Activated naive CD4-positive, alpha-beta T cell treated with anti-CD3 and anti-CD28 coated beads, Interleukin-2, amount 10 ng/mL, durations not matched to agents 7 days and 5 days (primary cell): ENCODE measurements at regions not wholly inside any gene's neighbourhood (a gene's known extent, or its start where the extent isn't known, plus 50 kb on each side); places are given as distances from the start of the nearest gene placed in this dataset.

Source experiments
- CTCF ChIA-PET: fragments of 350-600 bp; sonication (Branson Sonifier 250); formaldehyde crosslinking; loops from one replicate; lab custom pipeline; 2021; ENCODE audit warnings: antibody characterized with exemption; lab: Charles Lee
- DNase-seq: peaks from one replicate; pipeline ENCODE4 v3.0.0-alpha.2; 2020
- H3K27ac Mint-ChIP-seq: one replicate; pipeline ENCODE4 v1.8.0; 2021; ENCODE audit warnings: mild to moderate bottlenecking, moderate library complexity, mixed read lengths
- H3K27me3 Mint-ChIP-seq: one replicate; pipeline ENCODE4 v1.8.0; 2021; ENCODE audit warnings: mild to moderate bottlenecking, mixed read lengths
- H3K36me3 Mint-ChIP-seq: one replicate; pipeline ENCODE4 v1.8.0; 2021; ENCODE audit warnings: mixed read lengths
- H3K4me1 Mint-ChIP-seq: one replicate; pipeline ENCODE4 v1.8.0; 2021; ENCODE audit warnings: mixed read lengths
- H3K4me3 Mint-ChIP-seq: one replicate; pipeline ENCODE4 v1.8.0; 2021; ENCODE audit warnings: mild to moderate bottlenecking, moderate library complexity, mixed read lengths
- H3K9me3 Mint-ChIP-seq: one replicate; pipeline ENCODE4 v1.8.0; 2021; ENCODE audit warnings: mixed read lengths

GRCh38 chr5:44252545-44252944 lies 136.7 kb downstream of the FGF10 start:
- CTCF ChIA-PET: no interaction called here
- no peak for DNase-seq
- Mint-ChIP-seq H3K4me3 (no peak overlapping the region), H3K27me3 (no peaks in the 10 kb centered on the region), H3K4me1 (no peaks in the 10 kb centered on the region), H3K36me3 (no peaks in the 10 kb centered on the region), H3K9me3 (peaks cover 1% of the 10 kb centered on the region), H3K27ac (no peak overlapping the region)

GRCh38 chr5:44246986-44247385 lies 142.2 kb downstream of the FGF10 start:
- Mint-ChIP-seq H3K27me3 (no peaks in the 10 kb centered on the region), H3K9me3 (peaks cover 3% of the 10 kb centered on the region), H3K4me3 (no peak overlapping the region), H3K27ac (no peak overlapping the region), H3K4me1 (no peaks in the 10 kb centered on the region), H3K36me3 (no peaks in the 10 kb centered on the region)
- CTCF ChIA-PET: no interaction called here
- DNase-seq: no peak

GRCh38 chr5:44245935-44246334 lies 143.3 kb downstream of the FGF10 start:
- Mint-ChIP-seq H3K9me3 (peaks cover 3% of the 10 kb centered on the region), H3K27ac (no peak overlapping the region), H3K27me3 (no peaks in the 10 kb centered on the region), H3K36me3 (no peaks in the 10 kb centered on the region), H3K4me1 (no peaks in the 10 kb centered on the region), H3K4me3 (no peak overlapping the region)
- no peak for DNase-seq
- CTCF ChIA-PET: no interaction called here

DNA sequence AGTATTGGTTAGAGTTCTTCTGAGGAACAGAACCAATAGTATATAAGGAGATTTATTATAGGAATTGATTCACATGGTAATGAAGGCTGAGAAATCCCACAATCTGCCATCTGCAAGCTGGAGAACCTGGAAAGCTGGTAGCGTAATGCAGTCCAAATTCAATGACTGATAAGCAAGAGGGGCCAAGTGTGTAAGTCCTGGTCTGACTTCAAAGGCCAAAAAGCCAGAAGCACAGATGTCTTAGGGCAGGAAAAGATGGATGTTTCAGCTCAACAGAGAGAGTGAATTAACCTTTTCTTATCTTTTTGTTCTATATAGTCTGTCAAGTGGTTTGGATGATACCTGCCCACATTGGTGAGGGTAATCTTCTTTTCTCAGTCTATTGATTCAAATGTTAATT lies 146.4 kb downstream of the FGF10 start:
- no peak overlapping the region for H3K27ac Mint-ChIP-seq
- H3K9me3 Mint-ChIP-seq: peaks cover 6% of the 10 kb centered on the region
- H3K27me3 Mint-ChIP-seq: no peaks in the 10 kb centered on the region
- DNase-seq: no peak
- H3K4me1 Mint-ChIP-seq: no peaks in the 10 kb centered on the region
- CTCF ChIA-PET: no interaction called here
- no peak overlapping the region for H3K4me3 Mint-ChIP-seq
- H3K36me3 Mint-ChIP-seq: no peaks in the 10 kb centered on the region

DNA sequence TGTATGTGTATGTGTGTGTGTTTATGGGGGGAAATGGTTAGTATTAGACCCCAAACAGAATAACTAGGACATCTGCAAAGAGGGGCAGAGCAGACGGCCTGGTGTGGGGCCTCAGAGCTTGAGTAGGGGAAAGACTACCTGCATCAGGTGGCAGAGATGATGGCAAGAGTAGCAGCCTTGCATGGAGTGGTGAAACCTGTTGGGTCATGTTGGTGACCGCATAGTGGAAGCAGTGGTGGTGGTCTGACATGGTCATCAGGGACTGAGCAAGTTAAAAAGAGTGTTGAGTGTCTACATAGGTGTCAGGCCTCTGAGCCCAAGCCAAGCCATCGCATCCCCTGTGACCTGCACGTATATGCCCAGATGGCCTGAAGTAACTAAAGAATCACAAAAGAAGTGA lies 153.2 kb downstream of the FGF10 start:
- H3K9me3 Mint-ChIP-seq: peaks cover 2% of the 10 kb centered on the region
- no peaks in the 10 kb centered on the region for H3K27me3 Mint-ChIP-seq
- H3K36me3 Mint-ChIP-seq: no peaks in the 10 kb centered on the region
- H3K4me1 Mint-ChIP-seq: no peaks in the 10 kb centered on the region
- H3K27ac Mint-ChIP-seq: no peak overlapping the region
- H3K4me3 Mint-ChIP-seq: no peak overlapping the region
- CTCF ChIA-PET: no interaction called here
- no peak for DNase-seq

- Mint-ChIP-seq H3K4me3 (no peak overlapping the region), H3K36me3 (no peaks in the 10 kb centered on the region), H3K27me3 (no peaks in the 10 kb centered on the region), H3K9me3 (peaks cover 2% of the 10 kb centered on the region), H3K4me1 (no peaks in the 10 kb centered on the region), H3K27ac (no peak overlapping the region)
- CTCF ChIA-PET: no interaction called here
- DNase-seq: no peak
Measured at GRCh38 chr5:44233691-44234090, 155.5 kb downstream of the FGF10 start.

- H3K27ac Mint-ChIP-seq: no peak overlapping the region
- H3K4me1 Mint-ChIP-seq: no peaks in the 10 kb centered on the region
- H3K9me3 Mint-ChIP-seq: peaks cover 14% of the 10 kb centered on the region
- H3K27me3 Mint-ChIP-seq: no peaks in the 10 kb centered on the region
- no peaks in the 10 kb centered on the region for H3K36me3 Mint-ChIP-seq
- CTCF ChIA-PET: no interaction called here
- no peak for DNase-seq
- no peak overlapping the region for H3K4me3 Mint-ChIP-seq
Measured at GRCh38 chr5:44225231-44226160, 163.7 kb downstream of the FGF10 start.

GRCh38 chr5:44199408-44199807 lies 189.8 kb downstream of the FGF10 start:
- H3K27me3 Mint-ChIP-seq: no peaks in the 10 kb centered on the region
- CTCF ChIA-PET: no interaction called here
- peaks cover 24% of the 10 kb centered on the region for H3K9me3 Mint-ChIP-seq
- no peak for DNase-seq
- no peaks in the 10 kb centered on the region for H3K4me1 Mint-ChIP-seq
- no peak overlapping the region for H3K27ac Mint-ChIP-seq
- H3K4me3 Mint-ChIP-seq: no peak overlapping the region
- H3K36me3 Mint-ChIP-seq: no peaks in the 10 kb centered on the region

DNA sequence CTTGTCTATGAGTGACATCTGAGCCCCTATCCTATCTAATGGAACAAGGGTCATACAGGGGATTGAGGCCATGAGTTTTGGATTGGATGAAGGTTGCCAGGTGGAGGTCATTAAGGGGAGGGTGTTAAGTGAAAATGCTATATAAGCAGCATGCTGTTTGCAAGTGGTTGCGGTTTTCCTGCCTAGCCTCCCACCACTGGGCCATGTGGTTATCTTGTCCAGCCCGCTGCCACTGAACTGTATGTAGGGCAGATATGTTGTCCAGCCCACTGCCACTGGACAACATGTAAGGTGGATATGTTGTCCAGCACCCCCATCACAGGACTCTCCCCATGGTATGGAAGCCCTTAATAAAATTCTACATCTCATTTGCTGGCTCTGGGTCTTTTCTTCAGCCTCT lies 200.0 kb downstream of the FGF10 start:
- no peak overlapping the region for H3K27ac Mint-ChIP-seq

DNA sequence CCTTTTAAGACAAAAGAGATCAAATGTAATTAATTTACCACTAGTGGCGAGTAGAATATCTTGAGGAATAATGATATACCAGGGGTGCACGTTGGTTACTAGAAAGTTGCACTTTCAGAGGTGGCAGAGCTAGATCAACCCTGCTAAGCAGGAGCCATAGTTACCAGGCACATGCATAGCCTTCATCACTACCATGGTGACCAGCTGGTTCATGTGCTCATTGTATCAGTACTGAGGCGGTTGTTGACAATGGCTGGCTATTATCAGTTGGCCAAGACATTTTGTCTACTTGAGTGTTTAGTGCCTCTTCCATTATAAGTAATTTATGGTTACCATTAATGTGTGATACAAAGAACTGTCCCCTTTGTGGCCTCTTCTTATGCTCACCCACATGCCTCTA lies 201.2 kb downstream of the FGF10 start:
- Mint-ChIP-seq H3K36me3 (no peaks in the 10 kb centered on the region), H3K9me3 (peaks cover 19% of the 10 kb centered on the region), H3K4me1 (no peaks in the 10 kb centered on the region), H3K27me3 (no peaks in the 10 kb centered on the region), H3K27ac (no peak overlapping the region), H3K4me3 (no peak overlapping the region)
- DNase-seq: no peak
- CTCF ChIA-PET: no interaction called here

More for the DNA sequence above, 200.0 kb downstream of the FGF10 start:
- Mint-ChIP-seq H3K4me3 (no peak overlapping the region), H3K36me3 (no peaks in the 10 kb centered on the region), H3K4me1 (no peaks in the 10 kb centered on the region), H3K9me3 (peaks cover 14% of the 10 kb centered on the region), H3K27me3 (no peaks in the 10 kb centered on the region)
- DNase-seq: no peak
- CTCF ChIA-PET: interaction anchor here (0.9 kb wide), 1 partner anchor 14 kb away, joined by 4 read pairs; no protein-coding TSS in a partner anchor

- CTCF ChIA-PET: no interaction called here
- Mint-ChIP-seq H3K9me3 (peaks cover 19% of the 10 kb centered on the region), H3K27ac (no peak overlapping the region), H3K36me3 (no peaks in the 10 kb centered on the region), H3K4me3 (no peak overlapping the region), H3K27me3 (no peaks in the 10 kb centered on the region), H3K4me1 (no peaks in the 10 kb centered on the region)
- no peak for DNase-seq
Measured at GRCh38 chr5:44183753-44184152, 205.5 kb downstream of the FGF10 start.

DNA sequence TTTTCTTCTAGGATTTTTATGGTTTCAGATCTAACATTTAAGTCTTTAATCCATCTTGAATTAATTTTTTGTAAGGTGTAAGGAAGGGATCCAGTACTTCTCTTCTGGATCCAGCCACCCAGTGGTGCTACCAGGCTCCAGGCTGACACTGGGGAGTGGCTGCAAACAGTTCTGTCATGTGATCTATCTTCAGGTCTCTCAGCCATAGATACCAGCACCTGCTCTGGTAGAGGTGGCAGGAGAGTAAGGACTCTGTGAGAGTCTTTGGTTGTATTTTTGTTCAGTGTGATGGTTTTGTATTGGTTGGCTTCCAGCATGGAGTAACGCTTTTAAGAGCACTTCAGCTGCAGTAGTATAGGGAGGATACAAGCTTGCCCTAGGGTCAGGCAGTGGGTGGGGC lies 205.9 kb downstream of the FGF10 start:
- Mint-ChIP-seq H3K4me3 (no peak overlapping the region), H3K36me3 (no peaks in the 10 kb centered on the region), H3K27ac (no peak overlapping the region), H3K9me3 (peaks cover 19% of the 10 kb centered on the region), H3K4me1 (no peaks in the 10 kb centered on the region), H3K27me3 (no peaks in the 10 kb centered on the region)
- no peak for DNase-seq
- CTCF ChIA-PET: no interaction called here

DNA sequence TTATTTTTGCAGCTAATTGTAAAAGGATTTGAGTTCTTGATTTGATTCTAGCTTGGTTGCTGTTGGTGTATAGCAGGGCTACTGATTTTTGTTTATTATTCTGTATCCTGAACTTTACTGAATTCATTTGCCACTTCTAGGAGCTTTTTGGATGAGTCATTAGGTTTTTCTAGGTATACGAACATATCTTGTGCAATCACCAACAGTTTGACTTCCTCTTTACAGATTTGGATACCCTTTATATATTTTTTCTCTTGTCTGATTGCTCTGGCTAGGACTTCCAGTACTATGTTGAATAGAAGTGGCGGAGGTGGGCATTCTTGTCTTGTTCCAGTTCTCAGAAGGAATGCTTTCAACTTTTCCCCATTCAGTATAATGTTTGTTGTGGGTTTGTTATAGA lies 210.8 kb downstream of the FGF10 start:
- Mint-ChIP-seq H3K27ac (no peak overlapping the region), H3K27me3 (no peaks in the 10 kb centered on the region)
- CTCF ChIA-PET: no interaction called here

DNA sequence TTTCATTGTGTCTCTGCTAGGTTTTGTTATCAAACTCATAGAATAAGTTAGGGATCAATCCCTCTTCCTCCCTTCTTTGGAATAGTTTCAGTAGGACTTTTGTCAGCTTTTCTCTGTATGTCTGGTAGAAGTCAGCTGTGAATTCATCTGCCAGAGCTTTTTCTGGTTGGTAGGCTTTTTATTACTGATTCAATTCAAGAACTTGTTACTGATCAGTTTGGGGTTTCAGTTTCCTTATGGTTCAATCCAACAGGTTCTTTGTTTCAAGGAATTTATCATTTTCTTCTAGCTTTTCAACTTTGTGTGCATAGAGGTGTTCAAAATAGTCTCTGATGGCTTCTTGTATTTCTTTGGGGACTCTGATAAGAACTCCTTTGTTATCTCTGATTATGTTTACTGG lies 221.7 kb downstream of the FGF10 start:
- Mint-ChIP-seq H3K36me3 (no peaks in the 10 kb centered on the region), H3K27me3 (no peaks in the 10 kb centered on the region), H3K4me3 (no peak overlapping the region), H3K4me1 (no peaks in the 10 kb centered on the region), H3K27ac (no peak overlapping the region), H3K9me3 (peaks cover 18% of the 10 kb centered on the region)
- CTCF ChIA-PET: no interaction called here
- DNase-seq: no peak

More for the DNA sequence above, 210.8 kb downstream of the FGF10 start:
- peaks cover 23% of the 10 kb centered on the region for H3K9me3 Mint-ChIP-seq
- no peaks in the 10 kb centered on the region for H3K4me1 Mint-ChIP-seq
- DNase-seq: no peak
- H3K36me3 Mint-ChIP-seq: no peaks in the 10 kb centered on the region
- no peak overlapping the region for H3K4me3 Mint-ChIP-seq

GRCh38 chr5:44160369-44160768 lies 228.9 kb downstream of the FGF10 start:
- Mint-ChIP-seq H3K4me1 (no peaks in the 10 kb centered on the region), H3K4me3 (no peak overlapping the region), H3K27me3 (no peaks in the 10 kb centered on the region), H3K9me3 (peaks cover 14% of the 10 kb centered on the region), H3K27ac (no peak overlapping the region), H3K36me3 (no peaks in the 10 kb centered on the region)
- no peak for DNase-seq
- CTCF ChIA-PET: no interaction called here
